ENCODE measurements at regions not wholly inside any gene's neighbourhood (a gene's known extent, or its start where the extent isn't known, plus 50 kb on each side); places are given as distances from the start of the nearest gene placed in this dataset.

GRCh38 chr18:75875559-75875958 is 448.1 kb upstream of the SMIM21 start:
- DNase-seq, result no peak
- H3K4me3 ChIP-seq, result no peak overlapping the region
- no peaks in the 10 kb centered on the region for H3K36me3 ChIP-seq
- no peaks in the 10 kb centered on the region for H3K9me3 ChIP-seq
- H3K27me3 ChIP-seq, result no peaks in the 10 kb centered on the region

- Histone ChIP-seq H3K36me3 (no peaks in the 10 kb centered on the region), H3K9me3 (no peaks in the 10 kb centered on the region), H3K27me3 (no peaks in the 10 kb centered on the region), H3K4me3 (no peak overlapping the region)
- DNase-seq, result no peak
Observed at GRCh38 chr18:75874401-75875089, 447.0 kb upstream of the SMIM21 start.

- Histone ChIP-seq H3K9me3 (no peaks in the 10 kb centered on the region), H3K27me3 (no peaks in the 10 kb centered on the region), H3K36me3 (no peaks in the 10 kb centered on the region)
Observed at GRCh38 chr18:75871596-75871995, 444.1 kb upstream of the SMIM21 start.

GRCh38 chr18:75869162-75869561 is 441.7 kb upstream of the SMIM21 start:
- H3K9me3 ChIP-seq, result no peaks in the 10 kb centered on the region
- H3K4me3 ChIP-seq, result no peak overlapping the region
- H3K36me3 ChIP-seq, result no peaks in the 10 kb centered on the region
- DNase-seq, result no peak
- no peaks in the 10 kb centered on the region for H3K27me3 ChIP-seq

More at GRCh38 chr18:75871596-75871995, 444.1 kb upstream of the SMIM21 start:
- DNase-seq, result no peak
- no peak overlapping the region for H3K4me3 ChIP-seq

- no peak for DNase-seq
- Histone ChIP-seq H3K4me3 (no peak overlapping the region), H3K36me3 (no peaks in the 10 kb centered on the region), H3K9me3 (no peaks in the 10 kb centered on the region), H3K27me3 (no peaks in the 10 kb centered on the region)
Observed at GRCh38 chr18:75868031-75868430, 440.5 kb upstream of the SMIM21 start.

- no peaks in the 10 kb centered on the region for H3K9me3 ChIP-seq
- H3K4me3 ChIP-seq, result no peak overlapping the region
- no peaks in the 10 kb centered on the region for H3K27me3 ChIP-seq
- no peak for DNase-seq
- no peaks in the 10 kb centered on the region for H3K36me3 ChIP-seq
Observed at GRCh38 chr18:75865639-75866038, 438.1 kb upstream of the SMIM21 start.

GRCh38 chr18:75864816-75865215 is 437.3 kb upstream of the SMIM21 start:
- Histone ChIP-seq H3K27me3 (no peaks in the 10 kb centered on the region), H3K36me3 (no peaks in the 10 kb centered on the region)

GRCh38 chr18:75863696-75864095 is 436.2 kb upstream of the SMIM21 start:
- Histone ChIP-seq H3K36me3 (no peaks in the 10 kb centered on the region), H3K27me3 (no peaks in the 10 kb centered on the region), H3K4me3 (no peak overlapping the region), H3K9me3 (no peaks in the 10 kb centered on the region)
- no peak for DNase-seq

More at GRCh38 chr18:75864816-75865215, 437.3 kb upstream of the SMIM21 start:
- no peak for DNase-seq
- no peaks in the 10 kb centered on the region for H3K9me3 ChIP-seq
- no peak overlapping the region for H3K4me3 ChIP-seq

GRCh38 chr18:75862458-75862857 is 435.0 kb upstream of the SMIM21 start:
- Histone ChIP-seq H3K27me3 (no peaks in the 10 kb centered on the region), H3K9me3 (no peaks in the 10 kb centered on the region)
- DNase-seq, result no peak

GRCh38 chr18:75860166-75860565 is 432.7 kb upstream of the SMIM21 start:
- Histone ChIP-seq H3K4me3 (no peak overlapping the region), H3K9me3 (no peaks in the 10 kb centered on the region), H3K27me3 (no peaks in the 10 kb centered on the region), H3K36me3 (no peaks in the 10 kb centered on the region)
- DNase-seq, result no peak

More at GRCh38 chr18:75862458-75862857, 435.0 kb upstream of the SMIM21 start:
- H3K36me3 ChIP-seq, result no peaks in the 10 kb centered on the region
- no peak overlapping the region for H3K4me3 ChIP-seq

GRCh38 chr18:75859533-75859932 is 432.0 kb upstream of the SMIM21 start:
- no peak for DNase-seq
- Histone ChIP-seq H3K27me3 (no peaks in the 10 kb centered on the region), H3K36me3 (no peaks in the 10 kb centered on the region), H3K4me3 (no peak overlapping the region), H3K9me3 (no peaks in the 10 kb centered on the region)

GRCh38 chr18:75858754-75859153 is 431.3 kb upstream of the SMIM21 start:
- Histone ChIP-seq H3K36me3 (no peaks in the 10 kb centered on the region), H3K9me3 (no peaks in the 10 kb centered on the region), H3K4me3 (no peak overlapping the region), H3K27me3 (no peaks in the 10 kb centered on the region)
- DNase-seq, result no peak

- Histone ChIP-seq H3K9me3 (no peaks in the 10 kb centered on the region), H3K36me3 (no peaks in the 10 kb centered on the region), H3K4me3 (no peak overlapping the region), H3K27me3 (no peaks in the 10 kb centered on the region)
- no peak for DNase-seq
Observed at GRCh38 chr18:75857558-75857957, 430.1 kb upstream of the SMIM21 start.

- no peaks in the 10 kb centered on the region for H3K27me3 ChIP-seq
- no peaks in the 10 kb centered on the region for H3K9me3 ChIP-seq
- no peaks in the 10 kb centered on the region for H3K36me3 ChIP-seq
- no peak for DNase-seq
- no peak overlapping the region for H3K4me3 ChIP-seq
Observed at GRCh38 chr18:75854808-75855207, 427.3 kb upstream of the SMIM21 start.

GRCh38 chr18:75854174-75854573 is 426.7 kb upstream of the SMIM21 start:
- Histone ChIP-seq H3K36me3 (no peaks in the 10 kb centered on the region), H3K9me3 (no peaks in the 10 kb centered on the region), H3K27me3 (no peaks in the 10 kb centered on the region), H3K4me3 (no peak overlapping the region)
- peak; percentile 7 for DNase-seq

- H3K36me3 ChIP-seq, result no peaks in the 10 kb centered on the region
- no peak overlapping the region for H3K4me3 ChIP-seq
- DNase-seq, result no peak
- no peaks in the 10 kb centered on the region for H3K9me3 ChIP-seq
- no peaks in the 10 kb centered on the region for H3K27me3 ChIP-seq
Observed at GRCh38 chr18:75846321-75846720, 418.8 kb upstream of the SMIM21 start.

- H3K36me3 ChIP-seq, result no peaks in the 10 kb centered on the region
- H3K4me3 ChIP-seq, result no peak overlapping the region
- H3K9me3 ChIP-seq, result no peaks in the 10 kb centered on the region
- no peak for DNase-seq
- no peaks in the 10 kb centered on the region for H3K27me3 ChIP-seq
Observed at GRCh38 chr18:75845413-75845812, 417.9 kb upstream of the SMIM21 start.

- no peak overlapping the region for H3K4me3 ChIP-seq
- no peak for DNase-seq
- H3K27me3 ChIP-seq, result no peaks in the 10 kb centered on the region
- H3K36me3 ChIP-seq, result no peaks in the 10 kb centered on the region
- no peaks in the 10 kb centered on the region for H3K9me3 ChIP-seq
Observed at GRCh38 chr18:75844146-75844545, 416.6 kb upstream of the SMIM21 start.
